ENCODE measurements at regions not wholly inside any gene's neighbourhood (a gene's known extent, or its start where the extent isn't known, plus 50 kb on each side); places are given as distances from the start of the nearest gene placed in this dataset.
"Not testable (repeated sequence)": the region's sequence is repeated elsewhere in the genome, so short reads cannot be mapped to it uniquely, and the experiment has no call there.

DNA sequence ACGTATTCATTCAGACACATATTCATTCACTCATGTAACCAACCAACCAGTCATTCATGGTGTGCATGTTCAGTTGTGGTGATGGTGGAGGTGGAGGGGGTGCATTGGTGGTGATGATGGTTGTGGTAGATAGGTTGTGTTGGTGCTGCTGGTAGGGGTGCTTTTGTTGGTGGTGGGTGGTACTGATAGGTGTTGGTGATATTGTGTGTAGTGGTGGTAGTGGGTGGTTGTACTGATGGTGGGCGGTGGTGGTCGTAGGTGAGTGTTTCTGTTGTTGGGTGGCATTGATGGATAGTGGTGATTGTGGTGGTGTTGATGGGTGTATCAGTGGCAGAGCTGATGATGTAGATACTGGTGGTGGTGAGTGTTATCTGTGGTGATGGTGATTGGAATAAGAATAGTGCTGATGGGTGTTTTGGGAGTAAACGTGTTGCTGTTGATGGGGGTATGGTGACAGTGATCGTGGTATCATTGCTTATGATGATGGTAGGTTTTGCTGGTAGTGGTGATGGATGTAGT, 59.8 kb upstream of the SHB start:
- TF ChIP-seq, protein P1, sequence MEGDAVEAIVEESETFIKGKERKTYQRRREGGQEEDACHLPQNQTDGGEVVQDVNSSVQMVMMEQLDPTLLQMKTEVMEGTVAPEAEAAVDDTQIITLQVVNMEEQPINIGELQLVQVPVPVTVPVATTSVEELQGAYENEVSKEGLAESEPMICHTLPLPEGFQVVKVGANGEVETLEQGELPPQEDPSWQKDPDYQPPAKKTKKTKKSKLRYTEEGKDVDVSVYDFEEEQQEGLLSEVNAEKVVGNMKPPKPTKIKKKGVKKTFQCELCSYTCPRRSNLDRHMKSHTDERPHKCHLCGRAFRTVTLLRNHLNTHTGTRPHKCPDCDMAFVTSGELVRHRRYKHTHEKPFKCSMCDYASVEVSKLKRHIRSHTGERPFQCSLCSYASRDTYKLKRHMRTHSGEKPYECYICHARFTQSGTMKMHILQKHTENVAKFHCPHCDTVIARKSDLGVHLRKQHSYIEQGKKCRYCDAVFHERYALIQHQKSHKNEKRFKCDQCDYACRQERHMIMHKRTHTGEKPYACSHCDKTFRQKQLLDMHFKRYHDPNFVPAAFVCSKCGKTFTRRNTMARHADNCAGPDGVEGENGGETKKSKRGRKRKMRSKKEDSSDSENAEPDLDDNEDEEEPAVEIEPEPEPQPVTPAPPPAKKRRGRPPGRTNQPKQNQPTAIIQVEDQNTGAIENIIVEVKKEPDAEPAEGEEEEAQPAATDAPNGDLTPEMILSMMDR (IDR thresholded peaks at IDR 0.05) = no peak

DNA sequence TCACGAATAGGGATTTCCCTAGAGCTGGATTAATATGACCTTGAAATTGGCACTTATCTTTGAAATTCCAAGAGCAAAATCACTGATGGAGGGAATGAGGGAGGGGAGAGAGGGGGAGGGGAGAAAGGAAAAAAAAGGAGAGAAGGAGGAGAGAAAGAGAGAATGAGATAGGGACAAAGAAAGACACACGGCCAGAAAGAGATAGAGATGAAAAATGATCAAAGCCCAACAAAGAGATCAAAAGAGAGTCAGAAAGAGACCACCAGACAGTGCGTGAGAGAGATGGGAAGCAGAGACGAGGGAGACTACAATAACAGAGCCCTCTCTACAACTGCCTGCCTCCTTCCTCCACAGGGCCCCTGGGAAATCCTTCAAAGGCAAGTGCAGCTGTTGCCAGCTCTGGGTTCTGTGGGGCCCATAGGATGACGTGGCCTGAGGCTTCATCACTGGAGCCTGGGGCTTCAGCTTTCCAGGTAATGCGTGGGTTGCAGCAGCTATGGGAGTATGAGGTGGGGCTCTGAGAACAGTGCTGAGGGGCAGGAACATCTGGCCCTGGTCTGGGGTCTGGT, 58.3 kb upstream of the SHB start:
- Histone ChIP-seq H3K9me3 (no peaks in the 10 kb centered on the region), H3K4me3 (no peak overlapping the region), H3K27ac (no peak overlapping the region), H3K36me3 (ENCODE audit: insufficient read depth in 1 of 2, low read depth in 1 of 2) (no peaks in the 10 kb centered on the region), H3K27me3 (ENCODE audit: insufficient read depth in 3 of 3, low read length in 2 of 3) (peaks cover 0 to 4% (median 4%) of the 10 kb centered on the region in 3 donors), H3K4me1 (no peaks in the 10 kb centered on the region)
- intact Hi-C loops (cut with DNase I) = no loop called here
- DNase-seq (no peak), ATAC-seq (no peak)
- TF ChIP-seq, protein P1 (IDR thresholded peaks at IDR 0.05) = no peak
- WGBS, 3 donors = 58 to 65% (median 63%) methylated on average over 6 of the region's 6 CpGs

More for the DNA sequence above, 59.8 kb upstream of the SHB start:
- H3K4me1 ChIP-seq = no peaks in the 10 kb centered on the region
- H3K27me3 ChIP-seq (ENCODE audit: insufficient read depth in 3 of 3, low read length in 2 of 3) = peaks cover 0 to 4% (median 4%) of the 10 kb centered on the region in 3 donors
- no peak for DNase-seq
- intact Hi-C loops (cut with DNase I) = no loop called here
- 92 to 99% (median 94%) methylated on average over 5 of the region's 5 CpGs for WGBS, 3 donors
- H3K36me3 ChIP-seq (ENCODE audit: insufficient read depth in 1 of 2, low read depth in 1 of 2) = no peaks in the 10 kb centered on the region
- no peak overlapping the region for H3K4me3 ChIP-seq
- ATAC-seq = no peak
- H3K9me3 ChIP-seq = no peaks in the 10 kb centered on the region
- no peak overlapping the region for H3K27ac ChIP-seq

DNA sequence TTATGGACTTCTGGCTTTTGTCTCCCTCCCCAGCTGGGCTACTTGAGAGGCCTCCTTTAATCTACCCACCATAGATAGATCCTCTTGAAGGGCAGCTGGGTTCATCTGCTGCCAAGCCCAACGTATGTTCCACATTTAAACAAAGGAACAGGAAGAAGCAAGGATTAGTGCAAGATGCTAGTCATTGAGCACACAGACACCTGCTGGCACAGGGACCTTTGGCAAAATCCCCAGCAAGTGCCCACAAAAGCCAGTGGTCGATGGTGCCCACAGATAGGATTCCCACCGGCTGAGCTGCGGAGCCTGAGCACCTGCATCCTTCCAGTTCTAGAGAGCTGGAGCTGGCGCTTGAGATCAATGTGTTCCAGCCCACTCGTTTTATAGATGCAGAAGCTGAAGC, 57.7 kb upstream of the SHB start:
- intact Hi-C loops (cut with DNase I) = no loop called here
- Histone ChIP-seq H3K27ac (no peak overlapping the region), H3K9me3 (no peaks in the 10 kb centered on the region), H3K36me3 (ENCODE audit: insufficient read depth in 1 of 2, low read depth in 1 of 2) (no peaks in the 10 kb centered on the region), H3K4me3 (no peak overlapping the region), H3K27me3 (ENCODE audit: insufficient read depth in 3 of 3, low read length in 2 of 3) (peaks cover 0 to 4% (median 4%) of the 10 kb centered on the region in 3 donors), H3K4me1 (no peaks in the 10 kb centered on the region)
- WGBS, 3 donors = 62 to 65% (median 63%) methylated on average over 6 of the region's 6 CpGs
- ATAC-seq = no peak
- TF ChIP-seq, protein P1 (IDR thresholded peaks at IDR 0.05) = no peak
- DNase-seq = no peak

- Histone ChIP-seq H3K9me3 (no peaks in the 10 kb centered on the region), H3K4me3 (no peak overlapping the region), H3K27ac (no peak overlapping the region), H3K27me3 (ENCODE audit: insufficient read depth in 3 of 3, low read length in 2 of 3) (peaks cover 0 to 4% (median 4%) of the 10 kb centered on the region in 3 donors), H3K4me1 (no peaks in the 10 kb centered on the region), H3K36me3 (ENCODE audit: insufficient read depth in 1 of 2, low read depth in 1 of 2) (no peaks in the 10 kb centered on the region)
- ATAC-seq = no peak
- 80 to 87% (median 87%) methylated on average over 7 of the region's 7 CpGs for WGBS, 3 donors
- intact Hi-C loops (cut with DNase I) = no loop called here
- TF ChIP-seq, protein P1 (IDR thresholded peaks at IDR 0.05) = no peak
- no peak for DNase-seq
These were observed 56.9 kb upstream of the SHB start for GRCh38 chr9:38125889-38126288.

GRCh38 chr9:38123359-38123758, 54.3 kb upstream of the SHB start:
- not testable (repeated sequence) for H3K27me3 ChIP-seq (ENCODE audit: insufficient read depth in 3 of 3, low read length in 2 of 3); H3K36me3 ChIP-seq (ENCODE audit: insufficient read depth in 1 of 2, low read depth in 1 of 2); H3K4me1 ChIP-seq; DNase-seq; H3K27ac ChIP-seq; H3K9me3 ChIP-seq; H3K4me3 ChIP-seq; ATAC-seq
- WGBS, 3 donors = 73 to 93% (median 86%) methylated on average over 1 of the region's 1 CpG
- intact Hi-C loops (cut with DNase I) = loop anchor here in 1 of 2 donors (5.0 kb wide), 1 partner anchor 114 kb away; no protein-coding TSS in a partner anchor
